GM10266 (cell line): ENCODE measurements at regions not wholly inside any gene's neighbourhood (a gene's known extent, or its start where the extent isn't known, plus 50 kb on each side); places are given as distances from the start of the nearest gene placed in this dataset.
A peak's percentile ranks its signal among the peaks of the same experiment; 100 is the strongest.

Experiments used
- DNase-seq: peaks from one replicate; pipeline ENCODE4 v3.0.0; 2012; ENCODE audit errors: extremely low spot score
- TF ChIP-seq, protein P1 (sequence below): IDR thresholded peaks from 2 replicates; pipeline ENCODE4 v1.5.1; 2012; ENCODE audit warnings: mild to moderate bottlenecking, low read depth; ENCODE audit not compliant: control insufficient read depth, insufficient read depth; ENCODE audit errors: missing control alignments

DNA sequence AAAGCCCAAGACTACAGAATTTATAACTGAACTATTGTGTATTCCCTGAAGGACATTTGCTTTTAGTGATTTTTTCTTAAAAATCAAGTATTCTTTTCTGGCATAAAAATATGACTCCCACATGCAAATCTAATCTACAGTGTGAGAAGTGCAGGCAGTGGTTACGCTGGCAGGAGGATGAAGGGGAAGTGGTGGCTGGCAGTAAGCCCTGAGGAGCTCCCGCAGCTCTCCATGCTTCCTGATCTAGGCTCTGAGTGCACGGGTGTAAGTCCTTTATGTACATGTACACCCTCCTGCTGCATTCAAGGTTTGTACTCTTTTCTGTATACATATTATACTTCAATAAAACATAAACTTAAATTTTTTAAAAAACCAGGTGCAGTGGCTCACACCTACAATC is 67.5 kb upstream of the PRDX6 start:
- no peak for DNase-seq
- TF ChIP-seq, protein P1, sequence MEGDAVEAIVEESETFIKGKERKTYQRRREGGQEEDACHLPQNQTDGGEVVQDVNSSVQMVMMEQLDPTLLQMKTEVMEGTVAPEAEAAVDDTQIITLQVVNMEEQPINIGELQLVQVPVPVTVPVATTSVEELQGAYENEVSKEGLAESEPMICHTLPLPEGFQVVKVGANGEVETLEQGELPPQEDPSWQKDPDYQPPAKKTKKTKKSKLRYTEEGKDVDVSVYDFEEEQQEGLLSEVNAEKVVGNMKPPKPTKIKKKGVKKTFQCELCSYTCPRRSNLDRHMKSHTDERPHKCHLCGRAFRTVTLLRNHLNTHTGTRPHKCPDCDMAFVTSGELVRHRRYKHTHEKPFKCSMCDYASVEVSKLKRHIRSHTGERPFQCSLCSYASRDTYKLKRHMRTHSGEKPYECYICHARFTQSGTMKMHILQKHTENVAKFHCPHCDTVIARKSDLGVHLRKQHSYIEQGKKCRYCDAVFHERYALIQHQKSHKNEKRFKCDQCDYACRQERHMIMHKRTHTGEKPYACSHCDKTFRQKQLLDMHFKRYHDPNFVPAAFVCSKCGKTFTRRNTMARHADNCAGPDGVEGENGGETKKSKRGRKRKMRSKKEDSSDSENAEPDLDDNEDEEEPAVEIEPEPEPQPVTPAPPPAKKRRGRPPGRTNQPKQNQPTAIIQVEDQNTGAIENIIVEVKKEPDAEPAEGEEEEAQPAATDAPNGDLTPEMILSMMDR: no peak

DNA sequence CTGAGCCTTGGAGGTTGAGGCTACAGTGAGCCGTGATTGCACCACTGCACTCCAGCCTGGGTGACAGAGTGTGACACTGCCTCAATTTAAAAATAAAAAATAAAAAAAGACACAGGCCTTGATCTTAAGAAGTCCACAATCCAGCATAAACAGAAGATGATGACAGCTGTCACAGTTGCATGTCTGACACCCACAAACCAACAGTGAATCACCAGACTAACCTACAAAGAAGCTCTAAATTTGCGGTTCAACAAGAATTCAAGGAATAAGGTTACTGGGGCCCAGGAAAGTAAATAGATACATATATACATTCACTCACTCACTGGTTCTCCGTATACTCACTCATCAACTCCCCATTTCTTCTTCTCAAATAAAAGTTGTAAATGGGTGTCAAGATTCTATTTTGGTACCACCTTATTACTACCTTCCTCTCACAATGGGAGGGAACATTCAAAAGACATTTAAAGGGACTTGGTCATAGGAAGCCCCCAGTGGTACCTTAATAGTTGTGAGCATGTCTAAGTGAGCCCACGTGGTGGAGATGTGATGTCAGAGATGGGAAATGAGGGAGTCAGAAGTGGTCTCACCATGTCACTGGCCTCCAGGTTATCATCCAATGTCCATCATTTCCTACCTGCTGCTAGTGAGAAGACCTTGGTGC is 66.9 kb upstream of the PRDX6 start:
- no peak for DNase-seq
- TF ChIP-seq, protein P1: no peak

DNA sequence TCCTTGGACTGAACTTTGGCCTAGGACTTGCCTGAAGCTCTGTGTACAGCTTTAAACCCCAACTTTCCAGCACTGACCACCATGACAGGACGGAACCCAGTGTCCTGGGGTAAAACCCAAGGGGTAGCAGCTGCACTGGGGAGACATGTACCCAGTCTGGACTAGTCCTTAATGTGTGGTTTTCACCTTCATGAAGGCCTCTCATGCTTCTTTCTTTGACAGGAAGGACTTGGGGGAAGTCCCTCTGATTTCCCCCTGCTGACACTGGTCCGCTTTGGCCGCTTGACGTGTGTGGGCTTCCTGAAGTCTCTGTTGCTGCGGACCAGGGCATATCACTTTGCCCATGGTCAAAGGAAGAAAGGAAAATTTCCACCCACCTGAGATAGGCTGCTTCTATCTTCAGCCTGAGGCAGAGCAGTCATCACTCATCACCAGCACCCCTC is 66.3 kb upstream of the PRDX6 start:
- DNase-seq: peak; percentile 34
- TF ChIP-seq, protein P1: no peak

DNA sequence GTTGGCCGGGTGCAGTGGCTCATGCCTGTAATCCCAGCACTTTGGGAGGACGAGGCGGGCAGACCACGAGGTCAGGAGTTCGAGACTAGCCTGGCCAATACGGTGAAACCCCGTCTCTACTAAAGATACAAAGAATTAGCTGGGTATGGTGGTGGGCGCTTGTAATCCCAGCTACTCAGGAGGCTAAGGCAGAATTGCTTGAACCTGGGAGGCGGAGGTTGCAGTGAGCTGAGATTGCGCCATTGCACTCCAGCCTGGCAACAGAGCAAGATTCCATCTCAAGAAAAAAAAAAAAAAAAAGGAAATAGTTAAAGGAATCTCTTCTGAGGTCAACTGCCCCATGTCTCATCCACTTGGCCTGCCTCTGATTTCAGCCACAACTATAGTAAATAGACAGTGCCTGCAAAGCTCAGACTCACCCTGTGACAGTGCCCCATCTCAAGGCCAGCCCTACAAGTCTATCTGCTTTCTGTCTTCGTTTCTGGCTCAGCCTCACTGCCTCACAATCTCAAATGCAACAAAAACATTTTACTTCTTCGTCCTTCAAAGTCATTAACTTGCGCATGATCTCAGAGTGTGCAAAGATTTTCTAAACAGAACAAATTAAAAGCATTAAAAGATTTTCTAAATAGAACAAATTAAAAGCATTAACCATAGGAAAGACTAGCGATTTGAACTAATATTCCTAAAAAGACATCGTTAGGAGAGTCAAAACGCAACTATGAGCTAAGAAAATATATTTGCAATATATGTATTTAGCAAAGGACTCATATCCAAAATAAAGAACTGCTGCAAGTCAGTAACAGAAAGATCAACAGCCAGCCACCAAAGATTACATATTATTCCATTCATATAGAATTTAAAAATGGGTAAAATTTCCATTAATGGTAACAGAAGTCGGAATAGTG is 65.0 kb upstream of the PRDX6 start:
- no peak for DNase-seq
- TF ChIP-seq, protein P1: no peak

DNA sequence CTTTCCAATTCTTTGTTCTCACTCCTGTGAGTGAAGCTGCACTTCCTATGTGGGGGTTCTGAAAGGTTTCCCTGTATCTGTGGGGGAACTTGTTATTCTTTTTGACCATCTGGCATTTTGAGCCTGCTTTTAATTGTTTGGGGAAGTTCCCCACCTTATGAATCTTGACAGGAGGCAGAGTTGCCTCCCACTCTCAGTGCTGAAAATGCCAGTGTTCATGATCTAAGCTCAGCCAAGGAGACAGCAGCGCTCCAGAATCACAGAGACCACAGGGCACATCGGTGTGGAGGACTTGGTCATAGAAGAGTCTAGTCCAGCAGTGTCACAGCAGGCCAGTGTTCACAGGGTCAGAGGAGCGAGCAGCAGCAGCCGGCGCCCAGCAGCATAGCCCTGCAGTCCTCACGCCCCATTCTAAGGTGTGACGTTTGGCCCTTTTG is 63.8 kb upstream of the PRDX6 start:
- no peak for DNase-seq
- TF ChIP-seq, protein P1: no peak

DNA sequence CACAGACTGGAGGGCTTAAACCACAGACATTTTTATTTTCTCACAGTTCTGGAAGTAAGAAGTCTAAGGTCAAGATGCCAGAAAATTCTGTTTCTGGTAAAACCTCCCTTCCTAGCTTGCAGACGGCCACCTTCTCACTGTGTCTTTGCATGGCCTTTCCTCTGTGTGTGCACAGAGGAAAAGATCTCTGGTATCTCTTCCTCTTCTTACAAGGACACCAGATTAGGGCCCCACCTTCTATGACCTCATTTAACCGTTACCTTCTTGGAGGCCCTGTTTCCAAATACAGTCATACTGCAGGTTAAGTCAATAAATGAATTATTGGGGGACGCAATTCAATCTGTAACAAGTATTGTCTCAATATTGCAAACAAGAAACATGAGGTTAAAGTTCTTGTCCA is 63.0 kb upstream of the PRDX6 start:
- TF ChIP-seq, protein P1: no peak
- no peak for DNase-seq
